ENCODE measurements at regions not wholly inside any gene's neighbourhood (a gene's known extent, or its start where the extent isn't known, plus 50 kb on each side); places are given as distances from the start of the nearest gene placed in this dataset.

DNA sequence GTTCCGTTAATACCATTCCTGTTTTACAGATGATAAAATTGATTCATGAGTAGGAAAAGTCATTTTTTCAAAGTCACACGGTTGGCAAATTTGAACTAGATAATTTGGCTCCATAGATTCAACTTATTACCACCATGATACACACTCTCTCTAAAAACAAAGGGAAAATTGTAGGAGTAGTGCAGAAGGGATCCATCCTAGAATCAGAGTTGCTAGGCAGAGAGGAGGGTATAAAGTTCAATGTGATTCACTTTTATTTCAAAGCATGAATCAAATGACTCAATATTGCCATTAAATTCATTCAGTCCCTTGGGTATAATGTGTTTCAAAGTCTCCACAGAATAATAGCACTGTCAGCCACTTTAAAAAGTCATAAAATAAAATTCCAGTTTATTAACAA is 747.2 kb upstream of the ACO1 start:
- no peaks in the 10 kb centered on the region for H3K4me1 ChIP-seq
- ATAC-seq (no peak), DNase-seq (no peak)
- H3K36me3 ChIP-seq = no peaks in the 10 kb centered on the region
- no peaks in the 10 kb centered on the region for H3K9me3 ChIP-seq
- 46% methylated on average over 2 of the region's 2 CpGs for WGBS (ENCODE audit: insufficient coverage, low coverage, low lambda C conversion rate, missing lambda C conversion rate)
- H3K4me3 ChIP-seq = no peak overlapping the region
- H3K27me3 ChIP-seq = no peaks in the 10 kb centered on the region
- intact Hi-C loops (cut with DNase I) = no loop called here
- TF ChIP-seq POLR2A (IDR thresholded peaks at IDR 0.05) (no peak), CTCF (IDR thresholded peaks at IDR 0.05) (no peak)
- H3K27ac ChIP-seq = no peak overlapping the region

DNA sequence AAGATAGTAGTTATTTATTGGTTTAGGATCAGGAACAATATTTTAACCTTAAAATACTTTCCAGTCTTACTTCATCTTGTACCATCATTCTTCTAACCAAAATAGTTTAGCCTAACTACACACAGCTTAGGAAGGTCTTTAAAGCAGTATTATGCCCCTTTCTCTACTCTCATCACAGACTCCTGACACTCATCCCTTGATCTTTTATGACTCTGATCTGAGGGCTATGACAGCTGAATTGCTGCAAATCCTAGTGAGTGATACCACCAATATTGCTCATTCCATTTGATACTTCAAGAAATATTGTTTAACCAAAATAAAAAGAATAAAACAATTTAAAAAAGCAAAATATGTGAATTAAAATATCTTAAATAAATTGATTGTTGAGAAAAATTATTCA is 746.6 kb upstream of the ACO1 start:
- Histone ChIP-seq H3K9me3 (no peaks in the 10 kb centered on the region), H3K4me3 (no peak overlapping the region), H3K4me1 (no peaks in the 10 kb centered on the region), H3K27me3 (no peaks in the 10 kb centered on the region), H3K27ac (no peak overlapping the region), H3K36me3 (no peaks in the 10 kb centered on the region)
- TF ChIP-seq POLR2A (IDR thresholded peaks at IDR 0.05) = no peak
- no peak for TF ChIP-seq CTCF (IDR thresholded peaks at IDR 0.05)
- no peak for ATAC-seq
- DNase-seq = no peak
- intact Hi-C loops (cut with DNase I) = no loop called here

DNA sequence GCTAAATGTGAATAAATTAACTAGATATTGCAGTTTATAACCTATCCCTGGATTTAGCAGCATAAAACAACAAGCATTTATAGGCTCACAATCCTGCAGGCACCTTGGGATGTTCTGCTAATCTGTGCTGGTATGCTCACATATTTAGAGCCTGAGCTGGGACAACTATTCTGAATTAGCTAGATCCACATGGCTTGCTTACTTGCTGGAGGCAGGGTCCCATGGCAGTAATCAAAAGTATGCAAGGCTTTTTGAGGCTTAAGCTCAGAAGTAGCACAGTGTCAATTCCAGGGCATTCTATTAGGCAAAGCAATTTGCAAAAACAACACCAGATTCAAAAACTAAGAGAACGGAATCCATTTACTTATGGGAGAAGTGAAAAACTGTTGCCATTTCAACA is 745.0 kb upstream of the ACO1 start:
- H3K4me1 ChIP-seq = no peaks in the 10 kb centered on the region
- no peak overlapping the region for H3K27ac ChIP-seq
- TF ChIP-seq POLR2A (IDR thresholded peaks at IDR 0.05) = no peak
- no peak for TF ChIP-seq CTCF (IDR thresholded peaks at IDR 0.05)
- intact Hi-C loops (cut with DNase I) = no loop called here
- 45% methylated on average over 1 of the region's 1 CpG for WGBS (ENCODE audit: insufficient coverage, low coverage, low lambda C conversion rate, missing lambda C conversion rate)
- H3K9me3 ChIP-seq = no peaks in the 10 kb centered on the region
- no peak for DNase-seq
- H3K4me3 ChIP-seq = no peak overlapping the region
- no peaks in the 10 kb centered on the region for H3K27me3 ChIP-seq
- H3K36me3 ChIP-seq = no peaks in the 10 kb centered on the region
- ATAC-seq = no peak

- Histone ChIP-seq H3K27me3 (no peaks in the 10 kb centered on the region), H3K4me1 (no peaks in the 10 kb centered on the region), H3K9me3 (no peaks in the 10 kb centered on the region), H3K4me3 (no peak overlapping the region), H3K36me3 (no peaks in the 10 kb centered on the region), H3K27ac (no peak overlapping the region)
- 34% methylated on average over 3 of the region's 3 CpGs for WGBS (ENCODE audit: insufficient coverage, low coverage, low lambda C conversion rate, missing lambda C conversion rate)
- no peak for TF ChIP-seq CTCF (IDR thresholded peaks at IDR 0.05)
- TF ChIP-seq POLR2A (IDR thresholded peaks at IDR 0.05) = no peak
- DNase-seq = no peak
- ATAC-seq = no peak
- intact Hi-C loops (cut with DNase I) = no loop called here
These were observed 715.1 kb upstream of the ACO1 start for GRCh38 chr9:31669311-31669710.

GRCh38 chr9:31671011-31671410 is 713.4 kb upstream of the ACO1 start:
- WGBS (ENCODE audit: insufficient coverage, low coverage, low lambda C conversion rate, missing lambda C conversion rate) = 42% methylated on average over 3 of the region's 3 CpGs
- Histone ChIP-seq H3K27ac (no peak overlapping the region), H3K36me3 (no peaks in the 10 kb centered on the region), H3K9me3 (no peaks in the 10 kb centered on the region), H3K4me3 (no peak overlapping the region), H3K4me1 (no peaks in the 10 kb centered on the region), H3K27me3 (no peaks in the 10 kb centered on the region)
- intact Hi-C loops (cut with DNase I) = no loop called here
- no peak for TF ChIP-seq POLR2A (IDR thresholded peaks at IDR 0.05)
- TF ChIP-seq CTCF (IDR thresholded peaks at IDR 0.05) = no peak
- DNase-seq = no peak
- no peak for ATAC-seq

All from right lobe of liver (tissue), 6 donors.